ENCODE measurements at regions not wholly inside any gene's neighbourhood (a gene's known extent, or its start where the extent isn't known, plus 50 kb on each side); places are given as distances from the start of the nearest gene placed in this dataset.
"Not testable (repeated sequence)": the region's sequence is repeated elsewhere in the genome, so short reads cannot be mapped to it uniquely, and the experiment has no call there.

GRCh38 chr4:123233136-123233768, 163.3 kb upstream of the SPRY1 start:
- DNase-seq: no peak

GRCh38 chr4:123234955-123235354, 161.6 kb upstream of the SPRY1 start:
- DNase-seq: no peak

GRCh38 chr4:123235431-123235830, 161.2 kb upstream of the SPRY1 start:
- peak; percentile 22 for DNase-seq

GRCh38 chr4:123236606-123237005, 160.0 kb upstream of the SPRY1 start:
- DNase-seq: no peak

- DNase-seq: not testable (repeated sequence)
Observed at GRCh38 chr4:123240286-123240685, 156.3 kb upstream of the SPRY1 start.

- DNase-seq: not testable (repeated sequence)
Observed at GRCh38 chr4:123243220-123243619, 153.4 kb upstream of the SPRY1 start.

- DNase-seq: no peak
Observed at GRCh38 chr4:123244137-123244536, 152.5 kb upstream of the SPRY1 start.

- DNase-seq: no peak
Observed at GRCh38 chr4:123246085-123246484, 150.5 kb upstream of the SPRY1 start.

- no peak for DNase-seq
Observed at GRCh38 chr4:123248085-123248659, 148.4 kb upstream of the SPRY1 start.

GRCh38 chr4:123249821-123250220, 146.8 kb upstream of the SPRY1 start:
- DNase-seq: no peak

- DNase-seq: peak; percentile 32
Observed at GRCh38 chr4:123250843-123251242, 145.8 kb upstream of the SPRY1 start.

GRCh38 chr4:123255971-123256370, 140.6 kb upstream of the SPRY1 start:
- no peak for DNase-seq

- DNase-seq: no peak
Observed at GRCh38 chr4:123256901-123257300, 139.7 kb upstream of the SPRY1 start.

GRCh38 chr4:123257591-123257990, 139.0 kb upstream of the SPRY1 start:
- no peak for DNase-seq

GRCh38 chr4:123259676-123260646, 136.6 kb upstream of the SPRY1 start:
- no peak for DNase-seq

- DNase-seq: no peak
Observed at GRCh38 chr4:123260653-123261052, 135.9 kb upstream of the SPRY1 start.

GRCh38 chr4:123262080-123262479, 134.5 kb upstream of the SPRY1 start:
- DNase-seq: no peak

- no peak for DNase-seq
Observed at GRCh38 chr4:123265443-123265842, 131.2 kb upstream of the SPRY1 start.

GRCh38 chr4:123266221-123266620, 130.4 kb upstream of the SPRY1 start:
- no peak for DNase-seq

- DNase-seq: no peak
Observed at GRCh38 chr4:123278755-123279154, 117.8 kb upstream of the SPRY1 start.

- no peak for DNase-seq
Observed at GRCh38 chr4:123283371-123283895, 113.2 kb upstream of the SPRY1 start.

GRCh38 chr4:123284168-123284567, 112.4 kb upstream of the SPRY1 start:
- no peak for DNase-seq

- no peak for DNase-seq
Observed at GRCh38 chr4:123286903-123287466, 109.6 kb upstream of the SPRY1 start.

All from NCI-H226 (cell line).